Smooth muscle cell (in vitro differentiated cells): ENCODE measurements at regions not wholly inside any gene's neighbourhood (a gene's known extent, or its start where the extent isn't known, plus 50 kb on each side); places are given as distances from the start of the nearest gene placed in this dataset.

ENCODE experiments used
- DNase-seq: peaks from one replicate; lab custom pipeline; 2025; ENCODE audit not compliant: unreplicated experiment; lab: John Stamatoyannopoulos, UW
- H2AFZ ChIP-seq: fragments of 200-600 bp; sonication (generic); 2 replicates; pipeline ENCODE4 v1.6.0; 2016; ENCODE audit warnings: antibody characterized with exemption, low read depth, mild to moderate bottlenecking
- H3F3A ChIP-seq: fragments of 200-600 bp; sonication (generic); 2 replicates; pipeline ENCODE4 v1.6.0; 2017; ENCODE audit warnings: antibody characterized with exemption, low read depth
- H3K27ac ChIP-seq: fragments of 200-600 bp; sonication (generic); 2 replicates; pipeline ENCODE4 v1.5.1; 2016; ENCODE audit warnings: low read depth, mild to moderate bottlenecking
- H3K27me3 ChIP-seq: fragments of 200-600 bp; sonication (generic); 2 replicates; pipeline ENCODE4 v1.6.1; 2016; ENCODE audit warnings: low read depth, mild to moderate bottlenecking
- H3K36me3 ChIP-seq: fragments of 200-600 bp; sonication (generic); 2 replicates; pipeline ENCODE4 v1.5.1; 2016; ENCODE audit warnings: low read depth
- H3K4me1 ChIP-seq: fragments of 200-600 bp; sonication (generic); 2 replicates; pipeline ENCODE4 v1.5.1; 2016; ENCODE audit warnings: low read depth
- H3K4me2 ChIP-seq: fragments of 200-600 bp; sonication (generic); 2 replicates; pipeline ENCODE4 v1.6.0; 2016; ENCODE audit warnings: mild to moderate bottlenecking
- H3K4me3 ChIP-seq: fragments of 200-600 bp; sonication (generic); 2 replicates; pipeline ENCODE4 v1.5.1; 2016; ENCODE audit warnings: mild to moderate bottlenecking
- H3K79me2 ChIP-seq: fragments of 200-600 bp; sonication (generic); 2 replicates; pipeline ENCODE4 v1.6.0; 2016; ENCODE audit warnings: low read depth, mild to moderate bottlenecking
- H3K9ac ChIP-seq: fragments of 200-600 bp; sonication (generic); 2 replicates; pipeline ENCODE4 v1.6.0; 2016; ENCODE audit warnings: low read depth
- H3K9me3 ChIP-seq: fragments of 200-600 bp; sonication (generic); replicated peaks from 2 replicates; pipeline ENCODE4 v1.5.1; 2016; ENCODE audit warnings: low read depth
- H4K20me1 ChIP-seq: fragments of 200-600 bp; sonication (generic); 2 replicates; pipeline ENCODE4 v1.6.0; 2016; ENCODE audit warnings: low read depth
- CTCF ChIP-seq: fragments of 200-600 bp; sonication (generic); IDR thresholded peaks from 2 replicates; pipeline ENCODE4 v1.5.1; 2017; ENCODE audit warnings: borderline replicate concordance, mild to moderate bottlenecking, antibody characterized with exemption; ENCODE audit not compliant: insufficient read depth, poor library complexity, severe bottlenecking
- WGBS: methylation state at CpG from one replicate; pipeline ENCODE4 v1.1.7; 2016; ENCODE audit warnings: low lambda C conversion rate; 5-methylcytosine and 5-hydroxymethylcytosine counted together

GRCh38 chr18:37956020-37956419, 390.4 kb upstream of the CELF4 start:
- H3K4me1 ChIP-seq, result no peaks in the 10 kb centered on the region
- H2AFZ ChIP-seq, result no peak overlapping the region
- 66% methylated on average over 2 of the region's 2 CpGs for WGBS
- H3K9me3 ChIP-seq, result no peaks in the 10 kb centered on the region
- no peaks in the 10 kb centered on the region for H3K79me2 ChIP-seq
- H3K27ac ChIP-seq, result no peak overlapping the region
- H3K4me3 ChIP-seq, result no peak overlapping the region
- H3F3A ChIP-seq, result no peaks in the 10 kb centered on the region
- no peak for DNase-seq
- no peaks in the 10 kb centered on the region for H4K20me1 ChIP-seq
- no peaks in the 10 kb centered on the region for H3K36me3 ChIP-seq
- no peak overlapping the region for H3K4me2 ChIP-seq
- no peak for TF ChIP-seq CTCF
- no peaks in the 10 kb centered on the region for H3K27me3 ChIP-seq
- no peak overlapping the region for H3K9ac ChIP-seq

GRCh38 chr18:37955201-37955600, 389.6 kb upstream of the CELF4 start:
- WGBS, result 83% methylated on average over 2 of the region's 2 CpGs
- no peaks in the 10 kb centered on the region for H3K9me3 ChIP-seq
- no peaks in the 10 kb centered on the region for H3K36me3 ChIP-seq
- TF ChIP-seq CTCF, result no peak
- H3F3A ChIP-seq, result no peaks in the 10 kb centered on the region
- no peaks in the 10 kb centered on the region for H3K79me2 ChIP-seq
- no peak overlapping the region for H3K4me3 ChIP-seq
- no peak overlapping the region for H3K4me2 ChIP-seq
- H3K27me3 ChIP-seq, result no peaks in the 10 kb centered on the region
- H2AFZ ChIP-seq, result no peak overlapping the region
- no peaks in the 10 kb centered on the region for H4K20me1 ChIP-seq
- H3K27ac ChIP-seq, result no peak overlapping the region
- H3K4me1 ChIP-seq, result no peaks in the 10 kb centered on the region
- H3K9ac ChIP-seq, result no peak overlapping the region
- no peak for DNase-seq

GRCh38 chr18:37953876-37954275, 388.3 kb upstream of the CELF4 start:
- Histone ChIP-seq H3K9me3 (no peaks in the 10 kb centered on the region), H4K20me1 (no peaks in the 10 kb centered on the region), H2AFZ (no peak overlapping the region), H3K9ac (no peak overlapping the region), H3K36me3 (no peaks in the 10 kb centered on the region), H3K4me1 (no peaks in the 10 kb centered on the region), H3K27me3 (no peaks in the 10 kb centered on the region), H3K4me3 (no peak overlapping the region), H3K4me2 (no peak overlapping the region), H3K27ac (no peak overlapping the region), H3F3A (no peaks in the 10 kb centered on the region), H3K79me2 (no peaks in the 10 kb centered on the region)
- WGBS, result 86% methylated on average over 2 of the region's 2 CpGs
- no peak for DNase-seq
- TF ChIP-seq CTCF, result no peak

GRCh38 chr18:37948471-37948870, 382.9 kb upstream of the CELF4 start:
- Histone ChIP-seq H3K9ac (no peak overlapping the region), H3K4me3 (no peak overlapping the region), H3K36me3 (no peaks in the 10 kb centered on the region), H3K27me3 (no peaks in the 10 kb centered on the region), H3K9me3 (no peaks in the 10 kb centered on the region), H3K4me1 (no peaks in the 10 kb centered on the region), H3K4me2 (no peak overlapping the region), H3K79me2 (no peaks in the 10 kb centered on the region), H2AFZ (no peak overlapping the region), H3F3A (no peaks in the 10 kb centered on the region), H4K20me1 (no peaks in the 10 kb centered on the region), H3K27ac (no peak overlapping the region)
- WGBS, result 91% methylated on average over 3 of the region's 3 CpGs
- DNase-seq, result no peak
- TF ChIP-seq CTCF, result no peak
